ENCODE measurements at regions not wholly inside any gene's neighbourhood (a gene's known extent, or its start where the extent isn't known, plus 50 kb on each side); places are given as distances from the start of the nearest gene placed in this dataset.

- no peaks in the 10 kb centered on the region for H3K79me2 ChIP-seq (ENCODE audit: insufficient read depth, low read length)
- no peaks in the 10 kb centered on the region for H3K9me3 ChIP-seq (ENCODE audit: low read length)
- H3K27me3 ChIP-seq (ENCODE audit: control insufficient read depth in 1 of 2, insufficient read depth in 2 of 2, low read length in 2 of 2), result peaks cover 6 to 19% of the 10 kb centered on the region in 2 experiments; a peak in 4 of 5 replicates
- intact Hi-C loops (cut with micrococcal nuclease; ENCODE audit: unreplicated experiment), result no loop called here
- BruUV-seq (replicated peaks), result no TSS peak
- H3K4me3 ChIP-seq (replicated peaks in 1 of 3; ENCODE audit: insufficient read depth in 1 of 3, low read depth in 2 of 3, low read length in 3 of 3), result no peak overlapping the region
- no peak overlapping the region for H3K9ac ChIP-seq (ENCODE audit: insufficient read depth, low read depth, low read length)
- no peaks in the 10 kb centered on the region for H3K36me3 ChIP-seq (replicated peaks in 1 of 2; ENCODE audit: control insufficient read depth in 1 of 2, insufficient read depth in 2 of 2, low read length in 2 of 2)
- WGBS (ENCODE audit: low lambda C conversion rate), result 0% methylated on average over 2 of the region's 2 CpGs
- H3K27ac ChIP-seq (ENCODE audit: extremely low read length, insufficient read depth, low read length), result no peak overlapping the region
- no peak overlapping the region for H2AFZ ChIP-seq (ENCODE audit: low read length)
- in situ Hi-C loops (cut with HindIII; ENCODE audit: extremely low pct_ligation_motif_present, low pct_unique_long_range_greater_than_20kb), result no loop called here
- FAIRE-seq (no peak), ATAC-seq (no peak), DNase-seq (ENCODE audit: low spot score) (no peak)
- no peaks in the 10 kb centered on the region for H3K4me1 ChIP-seq (ENCODE audit: insufficient read depth, low read length)
- no peaks in the 10 kb centered on the region for H4K20me1 ChIP-seq (ENCODE audit: insufficient read depth, low read length)
- POLR2A ChIA-PET, result no interaction called here
- H3K4me2 ChIP-seq (ENCODE audit: low read depth, low read length), result no peak overlapping the region
- CTCF ChIA-PET (ENCODE audit: low intra/inter-chr PET ratio, low total read pairs), result no interaction called here
- TF ChIP-seq AHDC1 (CRISPR knock-in tag; IDR thresholded peaks at IDR 0.05; ENCODE audit: borderline replicate concordance) (no peak), UBTF (CRISPR knock-in tag; IDR thresholded peaks at IDR 0.05) (no peak), GPN1 (CRISPR knock-in tag; IDR thresholded peaks at IDR 0.05; ENCODE audit: borderline replicate concordance) (no peak), NAIF1 (CRISPR knock-in tag; IDR thresholded peaks at IDR 0.05; ENCODE audit: borderline replicate concordance) (no peak), CERS6 (CRISPR knock-in tag; IDR thresholded peaks at IDR 0.05) (no peak), CSRNP2 (CRISPR knock-in tag; conservative IDR thresholded peaks at IDR 0.05; ENCODE audit: low read depth) (no peak), EP300 (IDR thresholded peaks at IDR 0.05; ENCODE audit: low read depth in 2 of 2, low read length in 2 of 2) (no peak), EP300 (CRISPR knock-in tag; IDR thresholded peaks at IDR 0.05; ENCODE audit: borderline replicate concordance) (no peak), ZNF24 (IDR thresholded peaks at IDR 0.05) (no peak), ZNF205 (CRISPR knock-in tag; IDR thresholded peaks at IDR 0.05) (no peak), HMGA1 (CRISPR knock-in tag; conservative IDR thresholded peaks at IDR 0.05) (no peak), RXRA (CRISPR knock-in tag; IDR thresholded peaks at IDR 0.05) (no peak), RBFOX2 (IDR thresholded peaks at IDR 0.05; ENCODE audit: low read depth, low read length) (no peak), NCOA5 (CRISPR knock-in tag; IDR thresholded peaks at IDR 0.05) (no peak)
Observed at GRCh38 chr11:45563171-45563570, 102.3 kb downstream of the CHST1 start.
